Activated naive CD8-positive, alpha-beta T cell treated with anti-CD3 and anti-CD28 coated beads for 36 hours (primary cell): ENCODE measurements at regions not wholly inside any gene's neighbourhood (a gene's known extent, or its start where the extent isn't known, plus 50 kb on each side); places are given as distances from the start of the nearest gene placed in this dataset.
"Not testable (repeated sequence)": the region's sequence is repeated elsewhere in the genome, so short reads cannot be mapped to it uniquely, and the experiment has no call there.

ENCODE experiments used
- DNase-seq: peaks from one replicate; pipeline ENCODE4 v3.0.0; 2021
- H3K27ac Mint-ChIP-seq: one replicate; pipeline ENCODE4 v1.8.0; 2022; ENCODE audit warnings: mild to moderate bottlenecking, moderate library complexity, mixed read lengths
- H3K27me3 Mint-ChIP-seq: one replicate; pipeline ENCODE4 v1.8.0; 2022; ENCODE audit warnings: mild to moderate bottlenecking, mixed read lengths
- H3K36me3 Mint-ChIP-seq: one replicate; pipeline ENCODE4 v1.8.0; 2021; ENCODE audit warnings: mild to moderate bottlenecking, mixed read lengths
- H3K4me1 Mint-ChIP-seq: one replicate; pipeline ENCODE4 v1.8.0; 2021; ENCODE audit warnings: mixed read lengths
- H3K4me3 Mint-ChIP-seq: one replicate; pipeline ENCODE4 v1.8.0; 2022; ENCODE audit warnings: mild to moderate bottlenecking, moderate library complexity, mixed read lengths
- H3K9me3 Mint-ChIP-seq: one replicate; pipeline ENCODE4 v1.8.0; 2022; ENCODE audit warnings: mixed read lengths

GRCh38 chr6:120378582-120379220, 955.6 kb downstream of the TBC1D32 start:
- no peaks in the 10 kb centered on the region for H3K27me3 Mint-ChIP-seq
- no peak overlapping the region for H3K27ac Mint-ChIP-seq
- no peaks in the 10 kb centered on the region for H3K4me1 Mint-ChIP-seq
- no peaks in the 10 kb centered on the region for H3K9me3 Mint-ChIP-seq
- no peak for DNase-seq
- H3K4me3 Mint-ChIP-seq = no peak overlapping the region
- no peaks in the 10 kb centered on the region for H3K36me3 Mint-ChIP-seq

DNA sequence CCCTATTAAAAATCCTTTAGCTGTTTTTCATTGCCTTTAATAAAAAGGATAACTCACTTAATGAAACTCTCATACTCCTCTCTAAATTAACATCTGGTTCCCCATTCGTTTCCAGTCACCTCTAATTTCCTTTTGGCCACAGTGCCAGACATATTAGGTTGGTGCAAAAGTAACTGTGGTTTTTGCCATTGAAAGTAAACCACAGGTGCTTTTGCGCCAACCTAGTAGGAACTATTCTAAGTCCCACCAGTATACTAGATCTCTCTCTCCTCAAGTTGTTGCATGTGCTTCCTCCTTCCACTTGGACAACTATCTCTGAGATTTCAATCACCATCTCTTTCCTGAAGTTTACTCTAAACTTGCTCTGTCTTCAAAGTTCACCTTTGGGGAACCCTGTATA, 961.1 kb downstream of the TBC1D32 start:
- Mint-ChIP-seq H3K36me3 (no peaks in the 10 kb centered on the region), H3K27ac (no peak overlapping the region), H3K27me3 (no peaks in the 10 kb centered on the region), H3K4me3 (no peak overlapping the region), H3K4me1 (no peaks in the 10 kb centered on the region), H3K9me3 (no peaks in the 10 kb centered on the region)
- DNase-seq = no peak

- Mint-ChIP-seq H3K9me3 (peaks cover 10% of the 10 kb centered on the region), H3K4me1 (no peaks in the 10 kb centered on the region), H3K4me3 (no peak overlapping the region), H3K36me3 (no peaks in the 10 kb centered on the region), H3K27ac (no peak overlapping the region), H3K27me3 (no peaks in the 10 kb centered on the region)
- no peak for DNase-seq
Observed at GRCh38 chr6:120363429-120363828, 970.9 kb downstream of the TBC1D32 start.

GRCh38 chr6:120358535-120358934, 975.7 kb downstream of the TBC1D32 start:
- not testable (repeated sequence) for H3K27ac Mint-ChIP-seq, DNase-seq, H3K27me3 Mint-ChIP-seq, H3K36me3 Mint-ChIP-seq, H3K4me1 Mint-ChIP-seq, H3K4me3 Mint-ChIP-seq
- H3K9me3 Mint-ChIP-seq = peaks cover 16% of the 10 kb centered on the region

DNA sequence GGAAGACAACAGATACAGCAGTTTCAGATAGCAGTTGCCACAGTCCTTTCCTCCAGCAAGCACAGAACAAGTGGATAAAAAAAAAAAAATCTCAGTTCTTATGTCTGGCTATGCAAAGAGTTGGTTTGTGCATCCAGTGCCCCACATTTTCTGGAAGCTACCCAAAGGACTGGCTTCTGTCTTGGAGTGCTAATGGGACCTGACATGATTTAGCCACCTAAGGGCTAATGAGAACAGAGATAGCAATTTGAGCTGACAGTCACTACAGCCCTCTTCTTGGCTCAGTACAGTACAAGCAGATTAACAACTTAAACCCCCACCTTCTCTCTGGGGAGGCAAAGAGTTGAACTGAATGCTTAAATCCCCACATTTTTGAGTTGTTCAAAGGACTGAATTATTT, 976.8 kb downstream of the TBC1D32 start:
- Mint-ChIP-seq H3K27ac (no peak overlapping the region), H3K27me3 (no peaks in the 10 kb centered on the region), H3K4me3 (no peak overlapping the region), H3K9me3 (peaks cover 16% of the 10 kb centered on the region), H3K4me1 (peaks cover 2% of the 10 kb centered on the region), H3K36me3 (no peaks in the 10 kb centered on the region)
- DNase-seq = no peak

- peaks cover 2% of the 10 kb centered on the region for H3K4me1 Mint-ChIP-seq
- H3K36me3 Mint-ChIP-seq = no peaks in the 10 kb centered on the region
- H3K9me3 Mint-ChIP-seq = peaks cover 16% of the 10 kb centered on the region
- H3K4me3 Mint-ChIP-seq = no peak overlapping the region
- H3K27ac Mint-ChIP-seq = no peak overlapping the region
- H3K27me3 Mint-ChIP-seq = no peaks in the 10 kb centered on the region
- DNase-seq = no peak
Observed at GRCh38 chr6:120355822-120356221, 978.5 kb downstream of the TBC1D32 start.

GRCh38 chr6:120354452-120355098, 979.7 kb downstream of the TBC1D32 start:
- Mint-ChIP-seq H3K9me3 (peaks cover 13% of the 10 kb centered on the region), H3K27ac (no peak overlapping the region), H3K4me3 (no peak overlapping the region), H3K27me3 (no peaks in the 10 kb centered on the region), H3K36me3 (no peaks in the 10 kb centered on the region), H3K4me1 (peaks cover 2% of the 10 kb centered on the region)
- DNase-seq = peak; percentile 13

GRCh38 chr6:120352491-120352890, 981.8 kb downstream of the TBC1D32 start:
- no peak for DNase-seq
- Mint-ChIP-seq H3K4me3 (no peak overlapping the region), H3K27me3 (no peaks in the 10 kb centered on the region), H3K9me3 (peaks cover 2% of the 10 kb centered on the region), H3K36me3 (no peaks in the 10 kb centered on the region), H3K27ac (no peak overlapping the region), H3K4me1 (peaks cover 2% of the 10 kb centered on the region)

DNA sequence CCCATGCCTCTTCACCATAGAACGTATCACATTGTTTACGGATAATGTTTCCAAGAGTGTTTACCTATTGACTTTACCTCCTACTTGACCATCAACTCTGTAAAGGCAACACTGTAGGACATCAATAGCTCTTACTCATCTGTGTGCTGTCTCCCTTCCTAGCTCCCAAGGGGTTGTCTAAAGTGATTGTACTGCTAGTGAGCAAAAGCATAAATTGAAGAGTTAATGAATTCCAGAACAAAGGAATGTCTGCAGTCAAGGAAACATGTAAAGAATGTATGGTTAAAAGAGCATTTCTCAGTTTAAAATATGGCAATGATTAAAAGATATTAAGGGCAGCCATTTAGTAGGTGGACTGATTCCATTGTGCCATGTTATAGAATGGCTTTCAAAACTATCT, 985.4 kb downstream of the TBC1D32 start:
- no peak for DNase-seq
- Mint-ChIP-seq H3K36me3 (no peaks in the 10 kb centered on the region), H3K27ac (no peak overlapping the region), H3K9me3 (peaks cover 1% of the 10 kb centered on the region), H3K4me1 (peaks cover 2% of the 10 kb centered on the region), H3K4me3 (no peak overlapping the region), H3K27me3 (no peaks in the 10 kb centered on the region)

GRCh38 chr6:120328521-120328920, 979.0 kb upstream of the MAN1A1 start:
- no peaks in the 10 kb centered on the region for H3K27me3 Mint-ChIP-seq
- no peak overlapping the region for H3K27ac Mint-ChIP-seq
- H3K9me3 Mint-ChIP-seq = no peaks in the 10 kb centered on the region
- H3K4me3 Mint-ChIP-seq = no peak overlapping the region
- DNase-seq = no peak
- no peaks in the 10 kb centered on the region for H3K4me1 Mint-ChIP-seq
- no peaks in the 10 kb centered on the region for H3K36me3 Mint-ChIP-seq

GRCh38 chr6:120320481-120321162, 971.1 kb upstream of the MAN1A1 start:
- H3K27me3 Mint-ChIP-seq = no peaks in the 10 kb centered on the region
- H3K9me3 Mint-ChIP-seq = peaks cover 12% of the 10 kb centered on the region
- H3K4me1 Mint-ChIP-seq = no peaks in the 10 kb centered on the region
- DNase-seq = no peak
- no peak overlapping the region for H3K4me3 Mint-ChIP-seq
- no peaks in the 10 kb centered on the region for H3K36me3 Mint-ChIP-seq
- H3K27ac Mint-ChIP-seq = no peak overlapping the region

DNA sequence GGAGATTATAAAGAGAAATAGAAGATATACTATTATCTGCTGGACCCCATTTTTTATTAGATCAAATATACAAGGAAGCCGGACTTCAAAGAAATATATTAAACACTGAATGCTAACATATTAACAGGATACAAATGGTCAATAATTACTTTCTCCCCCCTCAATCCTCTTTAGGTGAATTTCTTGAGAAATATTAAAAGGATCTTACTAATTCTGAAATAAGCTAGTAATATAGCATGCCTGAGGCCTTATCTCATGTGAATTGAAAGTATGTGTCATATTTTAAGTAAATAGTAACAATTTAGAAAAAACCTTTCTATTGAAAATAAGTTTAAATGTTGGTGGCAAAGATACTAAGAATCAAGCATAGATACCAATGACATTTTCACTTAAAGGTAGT, 954.7 kb upstream of the MAN1A1 start:
- no peak overlapping the region for H3K27ac Mint-ChIP-seq
- no peaks in the 10 kb centered on the region for H3K36me3 Mint-ChIP-seq
- H3K27me3 Mint-ChIP-seq = no peaks in the 10 kb centered on the region
- H3K9me3 Mint-ChIP-seq = no peaks in the 10 kb centered on the region
- no peaks in the 10 kb centered on the region for H3K4me1 Mint-ChIP-seq
- DNase-seq = no peak
- H3K4me3 Mint-ChIP-seq = no peak overlapping the region

GRCh38 chr6:120303527-120303926, 954.0 kb upstream of the MAN1A1 start:
- DNase-seq = no peak
- no peaks in the 10 kb centered on the region for H3K9me3 Mint-ChIP-seq
- H3K27me3 Mint-ChIP-seq = no peaks in the 10 kb centered on the region
- H3K4me1 Mint-ChIP-seq = no peaks in the 10 kb centered on the region
- no peak overlapping the region for H3K27ac Mint-ChIP-seq
- no peak overlapping the region for H3K4me3 Mint-ChIP-seq
- H3K36me3 Mint-ChIP-seq = no peaks in the 10 kb centered on the region

DNA sequence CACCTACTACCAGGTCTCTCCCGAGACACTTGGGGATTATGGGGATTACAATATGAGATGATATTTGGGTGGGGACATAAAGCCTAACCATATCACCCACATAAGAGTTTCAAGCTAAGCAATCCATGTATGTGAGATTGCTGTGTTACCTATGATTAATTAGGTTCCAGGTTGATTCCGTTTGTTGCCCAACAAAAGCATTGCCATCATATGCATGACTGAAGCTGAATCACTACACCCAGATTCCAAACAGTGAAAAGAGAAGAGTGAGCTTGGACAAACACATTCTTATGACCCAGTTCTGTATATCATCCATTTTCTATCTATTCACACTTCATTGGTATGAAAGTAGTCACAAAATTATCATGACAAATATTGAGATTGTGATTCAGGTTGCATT, 952.5 kb upstream of the MAN1A1 start:
- Mint-ChIP-seq H3K4me3 (no peak overlapping the region), H3K27me3 (no peaks in the 10 kb centered on the region)

DNA sequence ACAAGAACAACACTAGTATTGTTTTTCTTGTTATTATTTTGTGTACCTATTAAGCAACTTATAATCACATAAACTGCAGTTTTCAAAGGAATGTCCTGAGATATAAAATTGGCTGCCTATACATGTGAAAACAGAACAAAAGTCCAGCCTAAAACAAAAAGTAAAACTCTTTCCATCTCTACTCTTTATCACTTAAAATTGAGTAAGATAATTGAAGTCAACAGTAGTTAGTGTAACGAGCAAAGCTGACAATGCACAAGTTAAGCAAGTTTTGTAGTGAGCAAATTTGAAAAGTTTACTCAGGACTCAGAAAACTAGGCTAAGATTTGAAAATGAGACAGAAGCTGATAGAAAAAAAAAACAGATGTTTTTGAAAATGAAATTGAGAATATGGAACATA, 941.4 kb upstream of the MAN1A1 start:
- H3K27me3 Mint-ChIP-seq = no peaks in the 10 kb centered on the region
- no peaks in the 10 kb centered on the region for H3K4me1 Mint-ChIP-seq
- no peaks in the 10 kb centered on the region for H3K36me3 Mint-ChIP-seq
- H3K27ac Mint-ChIP-seq = no peak overlapping the region
- H3K9me3 Mint-ChIP-seq = peaks cover 9% of the 10 kb centered on the region
- DNase-seq = no peak
- no peak overlapping the region for H3K4me3 Mint-ChIP-seq

More for the DNA sequence above, 952.5 kb upstream of the MAN1A1 start:
- H3K4me1 Mint-ChIP-seq = no peaks in the 10 kb centered on the region
- DNase-seq = no peak
- no peaks in the 10 kb centered on the region for H3K9me3 Mint-ChIP-seq
- H3K36me3 Mint-ChIP-seq = no peaks in the 10 kb centered on the region
- no peak overlapping the region for H3K27ac Mint-ChIP-seq

DNA sequence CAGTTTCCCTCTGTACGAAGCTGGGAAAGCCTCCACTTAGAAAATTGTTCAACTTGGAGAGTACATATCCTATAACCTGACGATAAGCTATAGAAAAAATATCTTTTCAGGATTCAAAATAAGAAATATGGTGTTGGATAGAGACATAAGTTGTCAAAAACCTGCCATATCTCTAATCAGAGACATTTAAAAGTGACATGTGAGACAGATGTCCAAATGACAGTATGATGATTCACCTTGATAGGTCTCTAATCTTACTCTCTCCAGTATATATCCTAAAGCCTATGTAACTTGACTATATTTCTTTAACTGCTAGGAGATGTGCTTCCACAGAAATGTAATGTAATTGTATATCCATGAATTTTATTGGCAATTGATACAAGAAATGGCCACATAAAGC, 932.4 kb upstream of the MAN1A1 start:
- Mint-ChIP-seq H3K27ac (no peak overlapping the region), H3K4me1 (no peaks in the 10 kb centered on the region), H3K4me3 (no peak overlapping the region), H3K27me3 (no peaks in the 10 kb centered on the region), H3K9me3 (no peaks in the 10 kb centered on the region), H3K36me3 (no peaks in the 10 kb centered on the region)
- DNase-seq = no peak
